ENCODE measurements at regions not wholly inside any gene's neighbourhood (a gene's known extent, or its start where the extent isn't known, plus 50 kb on each side); places are given as distances from the start of the nearest gene placed in this dataset.

DNA sequence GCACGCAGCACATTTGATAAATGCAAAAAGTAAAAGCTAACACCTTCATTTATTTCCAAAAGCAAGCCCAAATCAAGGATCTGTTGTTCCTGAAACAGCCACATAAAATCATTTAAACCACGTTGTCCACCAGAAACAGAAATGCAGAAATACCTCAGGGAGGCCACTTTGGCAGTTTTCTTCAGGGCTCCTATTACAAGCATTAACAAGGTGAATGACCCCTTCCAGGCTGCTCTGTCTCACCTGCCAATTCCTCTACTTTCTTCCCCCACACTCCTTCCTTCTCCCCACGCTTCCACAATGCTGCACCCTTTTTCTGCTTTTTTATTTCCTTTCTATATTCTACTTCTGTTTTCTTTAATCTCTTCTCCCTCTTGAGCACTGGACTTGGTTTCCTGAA, 55.0 kb upstream of the PTGFRN start:
- H3K4me1 Mint-ChIP-seq: peaks cover 6 to 8% of the 10 kb centered on the region in 2 donors
- Histone ChIP-seq H3K4me1 (ENCODE audit: control insufficient read depth, insufficient read depth, low read length) (peaks cover 7% of the 10 kb centered on the region), H3K27ac (ENCODE audit: low read length) (no peak overlapping the region), H3K4me3 (ENCODE audit: low read length) (no peak overlapping the region), H3K9me3 (ENCODE audit: control insufficient read depth, insufficient read depth, low read length) (no peaks in the 10 kb centered on the region), H3K36me3 (ENCODE audit: control insufficient read depth, insufficient read depth, low read length) (no peaks in the 10 kb centered on the region), H3K27me3 (ENCODE audit: control insufficient read depth, insufficient read depth, low read length) (no peaks in the 10 kb centered on the region)
- intact Hi-C loops (cut with micrococcal nuclease): no loop called here
- ATAC-seq (no peak), DNase-seq (no peak)
- no peak overlapping the region for H3K4me3 Mint-ChIP-seq
- H3K27ac Mint-ChIP-seq: no peak overlapping the region
- no peaks in the 10 kb centered on the region for H3K9me3 Mint-ChIP-seq
- 57% methylated on average over 3 of the region's 3 CpGs for WGBS (ENCODE audit: insufficient coverage)
- no peaks in the 10 kb centered on the region for H3K36me3 Mint-ChIP-seq
- no peaks in the 10 kb centered on the region for H3K27me3 Mint-ChIP-seq (ENCODE audit: low read depth in 2 of 2)
- TF ChIP-seq, protein P1, sequence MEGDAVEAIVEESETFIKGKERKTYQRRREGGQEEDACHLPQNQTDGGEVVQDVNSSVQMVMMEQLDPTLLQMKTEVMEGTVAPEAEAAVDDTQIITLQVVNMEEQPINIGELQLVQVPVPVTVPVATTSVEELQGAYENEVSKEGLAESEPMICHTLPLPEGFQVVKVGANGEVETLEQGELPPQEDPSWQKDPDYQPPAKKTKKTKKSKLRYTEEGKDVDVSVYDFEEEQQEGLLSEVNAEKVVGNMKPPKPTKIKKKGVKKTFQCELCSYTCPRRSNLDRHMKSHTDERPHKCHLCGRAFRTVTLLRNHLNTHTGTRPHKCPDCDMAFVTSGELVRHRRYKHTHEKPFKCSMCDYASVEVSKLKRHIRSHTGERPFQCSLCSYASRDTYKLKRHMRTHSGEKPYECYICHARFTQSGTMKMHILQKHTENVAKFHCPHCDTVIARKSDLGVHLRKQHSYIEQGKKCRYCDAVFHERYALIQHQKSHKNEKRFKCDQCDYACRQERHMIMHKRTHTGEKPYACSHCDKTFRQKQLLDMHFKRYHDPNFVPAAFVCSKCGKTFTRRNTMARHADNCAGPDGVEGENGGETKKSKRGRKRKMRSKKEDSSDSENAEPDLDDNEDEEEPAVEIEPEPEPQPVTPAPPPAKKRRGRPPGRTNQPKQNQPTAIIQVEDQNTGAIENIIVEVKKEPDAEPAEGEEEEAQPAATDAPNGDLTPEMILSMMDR (IDR thresholded peaks at IDR 0.05): no peak

- TF ChIP-seq, protein P1 (IDR thresholded peaks at IDR 0.05): no peak
- Mint-ChIP-seq H3K27me3 (ENCODE audit: low read depth in 2 of 2) (no peaks in the 10 kb centered on the region), H3K4me1 (peaks cover 6 to 8% of the 10 kb centered on the region in 2 donors), H3K9me3 (no peaks in the 10 kb centered on the region), H3K27ac (no peak overlapping the region), H3K4me3 (no peak overlapping the region), H3K36me3 (no peaks in the 10 kb centered on the region)
- intact Hi-C loops (cut with micrococcal nuclease): no loop called here
- DNase-seq (no peak), ATAC-seq (peak in 1 of 3 donors; percentile 25)
- Histone ChIP-seq H3K4me1 (ENCODE audit: control insufficient read depth, insufficient read depth, low read length) (peaks cover 7% of the 10 kb centered on the region), H3K27me3 (ENCODE audit: control insufficient read depth, insufficient read depth, low read length) (no peaks in the 10 kb centered on the region), H3K9me3 (ENCODE audit: control insufficient read depth, insufficient read depth, low read length) (no peaks in the 10 kb centered on the region), H3K36me3 (ENCODE audit: control insufficient read depth, insufficient read depth, low read length) (no peaks in the 10 kb centered on the region), H3K27ac (ENCODE audit: low read length) (no peak overlapping the region), H3K4me3 (ENCODE audit: low read length) (no peak overlapping the region)
- WGBS (ENCODE audit: insufficient coverage): 45% methylated on average over 5 of the region's 5 CpGs
Measured at GRCh38 chr1:116855191-116855619, 54.5 kb upstream of the PTGFRN start.

- TF ChIP-seq, protein P1 (IDR thresholded peaks at IDR 0.05): no peak
- Mint-ChIP-seq H3K27me3 (ENCODE audit: low read depth in 2 of 2) (no peaks in the 10 kb centered on the region), H3K9me3 (no peaks in the 10 kb centered on the region), H3K4me1 (peaks cover 6 to 8% of the 10 kb centered on the region in 2 donors), H3K36me3 (no peaks in the 10 kb centered on the region), H3K27ac (no peak overlapping the region), H3K4me3 (no peak overlapping the region)
- intact Hi-C loops (cut with micrococcal nuclease): no loop called here
- 91% methylated on average over 3 of the region's 3 CpGs for WGBS (ENCODE audit: insufficient coverage)
- DNase-seq (no peak), ATAC-seq (no peak)
- H3K36me3 ChIP-seq (ENCODE audit: control insufficient read depth, insufficient read depth, low read length): no peaks in the 10 kb centered on the region
- H3K27me3 ChIP-seq (ENCODE audit: control insufficient read depth, insufficient read depth, low read length): no peaks in the 10 kb centered on the region
- H3K4me1 ChIP-seq (ENCODE audit: control insufficient read depth, insufficient read depth, low read length): peaks cover 7% of the 10 kb centered on the region
- H3K4me3 ChIP-seq (ENCODE audit: low read length): no peak overlapping the region
- H3K27ac ChIP-seq (ENCODE audit: low read length): no peak overlapping the region
- H3K9me3 ChIP-seq (ENCODE audit: control insufficient read depth, insufficient read depth, low read length): no peaks in the 10 kb centered on the region
Measured at GRCh38 chr1:116855773-116856201, 53.9 kb upstream of the PTGFRN start.

GRCh38 chr1:116856312-116856711, 53.4 kb upstream of the PTGFRN start:
- no peak overlapping the region for H3K4me3 Mint-ChIP-seq
- no peaks in the 10 kb centered on the region for H3K27me3 Mint-ChIP-seq (ENCODE audit: low read depth in 2 of 2)
- Histone ChIP-seq H3K36me3 (ENCODE audit: control insufficient read depth, insufficient read depth, low read length) (no peaks in the 10 kb centered on the region), H3K4me3 (ENCODE audit: low read length) (no peak overlapping the region), H3K9me3 (ENCODE audit: control insufficient read depth, insufficient read depth, low read length) (no peaks in the 10 kb centered on the region), H3K27me3 (ENCODE audit: control insufficient read depth, insufficient read depth, low read length) (no peaks in the 10 kb centered on the region), H3K4me1 (ENCODE audit: control insufficient read depth, insufficient read depth, low read length) (peaks cover 7% of the 10 kb centered on the region), H3K27ac (ENCODE audit: low read length) (no peak overlapping the region)
- no peaks in the 10 kb centered on the region for H3K36me3 Mint-ChIP-seq
- ATAC-seq: no peak
- no peak overlapping the region for H3K27ac Mint-ChIP-seq
- TF ChIP-seq, protein P1 (IDR thresholded peaks at IDR 0.05): no peak
- peaks cover 6 to 8% of the 10 kb centered on the region in 2 donors for H3K4me1 Mint-ChIP-seq
- no peaks in the 10 kb centered on the region for H3K9me3 Mint-ChIP-seq
- 100% methylated on average over 1 of the region's 3 CpGs for WGBS (ENCODE audit: insufficient coverage)
- no peak for DNase-seq
- intact Hi-C loops (cut with micrococcal nuclease): no loop called here
